SH-SY5Y (cell line): ENCODE measurements at regions not wholly inside any gene's neighbourhood (a gene's known extent, or its start where the extent isn't known, plus 50 kb on each side); places are given as distances from the start of the nearest gene placed in this dataset.

Experiments used
- GATA2 ChIP-seq: IDR thresholded peaks from 2 replicates; pipeline ENCODE4 v1.6.1; 2011; ENCODE audit warnings: mild to moderate bottlenecking, low read depth, low read length
- GATA3 ChIP-seq: IDR thresholded peaks from 2 replicates; pipeline ENCODE4 v1.6.1; 2011; ENCODE audit warnings: low read depth, mild to moderate bottlenecking, low read length, moderate library complexity

DNA sequence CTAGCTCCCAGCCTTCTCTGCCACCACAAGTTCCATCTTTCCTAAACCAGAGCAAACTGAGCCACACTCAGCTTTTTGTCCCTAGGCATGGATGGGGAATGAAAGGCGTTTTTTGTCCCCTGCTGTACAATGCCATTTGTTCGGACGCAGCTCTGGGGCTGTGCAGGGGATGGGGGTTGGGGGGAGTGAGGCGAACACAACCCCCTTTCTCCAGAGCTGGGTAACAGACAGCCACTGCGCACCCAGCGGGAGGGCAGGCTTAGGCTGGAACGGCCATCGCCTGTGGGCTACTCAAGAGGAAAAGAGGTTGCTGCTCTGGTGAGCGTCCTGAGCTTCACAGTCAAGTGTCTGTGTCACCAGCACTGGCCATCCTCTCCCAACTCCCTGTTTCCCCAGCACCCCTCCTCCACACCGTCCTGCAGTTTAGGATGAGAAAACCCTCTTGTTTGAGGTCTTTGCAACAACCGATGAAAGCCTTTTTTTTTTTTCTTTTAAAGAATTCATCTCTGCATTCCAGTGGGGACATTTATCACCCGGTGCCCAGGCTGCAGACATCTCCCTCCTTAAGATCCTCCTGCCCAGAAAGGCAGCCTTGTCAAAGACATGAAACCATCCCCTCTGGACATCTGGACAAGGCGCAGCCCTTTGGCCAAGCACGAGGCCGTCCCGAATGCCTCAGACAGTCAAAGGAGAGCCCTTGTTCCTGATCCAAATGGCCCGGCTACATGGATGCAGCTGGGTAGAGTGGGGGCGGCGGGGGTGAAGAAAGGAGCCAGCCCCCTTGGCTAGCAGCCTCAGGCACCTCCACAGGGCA lies 419.6 kb downstream of the BCOR start:
- TF ChIP-seq GATA2 (no peak), GATA3 (no peak)
